TTC549 (cell line): ENCODE measurements at regions not wholly inside any gene's neighbourhood (a gene's known extent, or its start where the extent isn't known, plus 50 kb on each side); places are given as distances from the start of the nearest gene placed in this dataset.
"Not testable (repeated sequence)": the region's sequence is repeated elsewhere in the genome, so short reads cannot be mapped to it uniquely, and the experiment has no call there.

Source experiments
- FAIRE-seq: peaks from 2 replicates; lab custom pipeline; 2012; peaks lifted over from hg19 to GRCh38; lab: Jason Lieb, UNC

GRCh38 chr2:34533585-34534183, 934.6 kb upstream of the FAM98A start:
- FAIRE-seq = peak; percentile 28

- FAIRE-seq = no peak
These were observed 930.9 kb upstream of the FAM98A start for GRCh38 chr2:34529965-34530364.

GRCh38 chr2:34523958-34524514, 924.9 kb upstream of the FAM98A start:
- no peak for FAIRE-seq

- no peak for FAIRE-seq
These were observed 920.6 kb upstream of the FAM98A start for GRCh38 chr2:34519659-34520058.

- FAIRE-seq = no peak
These were observed 899.5 kb upstream of the FAM98A start for GRCh38 chr2:34498561-34498960.

- not testable (repeated sequence) for FAIRE-seq
These were observed 895.1 kb upstream of the FAM98A start for GRCh38 chr2:34494192-34494591.

GRCh38 chr2:34492561-34493455, 893.7 kb upstream of the FAM98A start:
- FAIRE-seq = no peak

- FAIRE-seq = no peak
These were observed 887.9 kb upstream of the FAM98A start for GRCh38 chr2:34486965-34487364.

GRCh38 chr2:34481542-34481941, 882.4 kb upstream of the FAM98A start:
- no peak for FAIRE-seq

- no peak for FAIRE-seq
These were observed 881.3 kb upstream of the FAM98A start for GRCh38 chr2:34480366-34480765.

- no peak for FAIRE-seq
These were observed 876.1 kb upstream of the FAM98A start for GRCh38 chr2:34475156-34475555.

GRCh38 chr2:34474646-34475045, 875.5 kb upstream of the FAM98A start:
- no peak for FAIRE-seq

GRCh38 chr2:34447097-34447496, 848.0 kb upstream of the FAM98A start:
- FAIRE-seq = no peak

GRCh38 chr2:34423301-34423700, 824.2 kb upstream of the FAM98A start:
- no peak for FAIRE-seq

GRCh38 chr2:34419856-34420255, 820.8 kb upstream of the FAM98A start:
- FAIRE-seq = no peak

- no peak for FAIRE-seq
These were observed 817.8 kb upstream of the FAM98A start for GRCh38 chr2:34416856-34417255.

- FAIRE-seq = no peak
These were observed 815.8 kb upstream of the FAM98A start for GRCh38 chr2:34414856-34415255.

- FAIRE-seq = no peak
These were observed 809.0 kb upstream of the FAM98A start for GRCh38 chr2:34408100-34408499.

- FAIRE-seq = peak; percentile 49
These were observed 804.4 kb upstream of the FAM98A start for GRCh38 chr2:34403512-34403911.

- FAIRE-seq = no peak
These were observed 803.3 kb upstream of the FAM98A start for GRCh38 chr2:34402376-34402775.

GRCh38 chr2:34401186-34401585, 802.1 kb upstream of the FAM98A start:
- FAIRE-seq = no peak

- FAIRE-seq = no peak
These were observed 789.3 kb upstream of the FAM98A start for GRCh38 chr2:34388446-34388845.

GRCh38 chr2:34387536-34387935, 788.4 kb upstream of the FAM98A start:
- FAIRE-seq = no peak

GRCh38 chr2:34379586-34379985, 780.5 kb upstream of the FAM98A start:
- no peak for FAIRE-seq
